Panc1 (cell line): ENCODE measurements at regions not wholly inside any gene's neighbourhood (a gene's known extent, or its start where the extent isn't known, plus 50 kb on each side); places are given as distances from the start of the nearest gene placed in this dataset.

Source experiments
- ATAC-seq: fragments of 200-7000 bp; cut with Tn5 transposase; 2 replicates; pipeline ENCODE4 v1.9.1; 2020; ENCODE audit warnings: mild to moderate bottlenecking, moderate library complexity
- BruUV-seq: library from RNA; stranded (reverse); fragments of 400-500 nt; replicated peaks from 2 replicates; lab custom pipeline; 2021; lab: Mats Ljungman, UMichigan
- CTCF ChIA-PET: fragments of 300-600 bp; sonication (Branson Sonifier 250); formaldehyde crosslinking; loops from one replicate; lab custom pipeline; 2022; ENCODE audit warnings: antibody characterized with exemption; lab: Charles Lee
- POLR2A ChIA-PET: fragments of 300-600 bp; sonication (Branson Sonifier 250); formaldehyde crosslinking; loops from one replicate; lab custom pipeline; 2022; ENCODE audit warnings: antibody characterized with exemption; lab: Charles Lee
- DNase-seq: peaks from one replicate; pipeline ENCODE4 v3.0.0-alpha.2; 2010; ENCODE audit warnings: low read depth, low spot score
- H3K27ac ChIP-seq: 2 replicates; pipeline ENCODE4 v1.5.1; 2011; ENCODE audit warnings: mild to moderate bottlenecking, low read length, inconsistent platforms
- H3K27me3 ChIP-seq: fragments of 200-500 bp; sonication (Bioruptor generic); 2 replicates; pipeline ENCODE4 v1.6.0; 2014; ENCODE audit warnings: low read length, inconsistent platforms; ENCODE audit not compliant: control insufficient read depth, insufficient read depth
- H3K36me3 ChIP-seq: fragments of 200-500 bp; sonication (Bioruptor generic); 2 replicates; pipeline ENCODE4 v1.5.1; 2014; ENCODE audit warnings: inconsistent platforms, mild to moderate bottlenecking, low read length, moderate library complexity; ENCODE audit not compliant: control insufficient read depth, insufficient read depth
- H3K4me1 ChIP-seq: 2 replicates; pipeline ENCODE4 v1.5.1; 2011; ENCODE audit warnings: inconsistent platforms, mild to moderate bottlenecking, low read length, moderate library complexity; ENCODE audit not compliant: control insufficient read depth, insufficient read depth
- H3K4me3 ChIP-seq, 2 experiments: 2 replicates each; pipeline ENCODE4 v1.5.1; 2011 to 2012; ENCODE audit warnings: low read depth in 2 of 2, low read length in 2 of 2, mild to moderate bottlenecking in 2 of 2, inconsistent platforms in 1 of 2, moderate library complexity in 1 of 2
- H3K9me3 ChIP-seq: fragments of 200-500 bp; sonication (Bioruptor generic); 2 replicates; pipeline ENCODE4 v1.5.1; 2014; ENCODE audit warnings: low read depth, mild to moderate bottlenecking, inconsistent platforms, low read length, moderate library complexity; ENCODE audit not compliant: control insufficient read depth, insufficient read depth
- POLR2AphosphoS5 ChIP-seq: IDR thresholded peaks from 2 replicates; pipeline ENCODE4 v1.6.1; 2012; ENCODE audit warnings: mild to moderate bottlenecking, low read depth, low read length, moderate library complexity
- SIN3A ChIP-seq: IDR thresholded peaks from 2 replicates; pipeline ENCODE4 v1.6.1; 2012; ENCODE audit warnings: low read depth, mild to moderate bottlenecking, low read length, moderate library complexity, borderline replicate concordance; ENCODE audit not compliant: insufficient read depth
- TCF7L2 ChIP-seq: IDR thresholded peaks from 2 replicates; pipeline ENCODE4 v1.6.1; 2011; ENCODE audit warnings: mild to moderate bottlenecking, low read depth, low read length, inconsistent platforms
- in situ Hi-C: cut with HindIII; loops from 2 replicates; pipeline ENCODE4 v1.10.0; 2016; ENCODE audit warnings: low sequenced_read_pairs, low pct_unique_long_range_greater_than_20kb
- intact Hi-C: fragments of 100-400 bp; cut with micrococcal nuclease; formaldehyde crosslinking; loops from one replicate; pipeline ENCODE4 v1.10.0; 2022; ENCODE audit not compliant: unreplicated experiment
- TF ChIP-seq, protein P1 (sequence below): fragments of 450-650 bp; IDR thresholded peaks from 2 replicates; pipeline ENCODE4 v1.5.1; 2017; ENCODE audit warnings: mild to moderate bottlenecking
- TF ChIP-seq, protein P2 (sequence below), 2 experiments: IDR thresholded peaks; 2 replicates each; pipeline ENCODE4 v1.6.1; 2011 to 2012; ENCODE audit warnings: low read depth in 2 of 2, control low read depth in 1 of 2, low read length in 1 of 2, mild to moderate bottlenecking in 1 of 2, moderate library complexity in 1 of 2; ENCODE audit not compliant: insufficient read depth in 1 of 2

DNA sequence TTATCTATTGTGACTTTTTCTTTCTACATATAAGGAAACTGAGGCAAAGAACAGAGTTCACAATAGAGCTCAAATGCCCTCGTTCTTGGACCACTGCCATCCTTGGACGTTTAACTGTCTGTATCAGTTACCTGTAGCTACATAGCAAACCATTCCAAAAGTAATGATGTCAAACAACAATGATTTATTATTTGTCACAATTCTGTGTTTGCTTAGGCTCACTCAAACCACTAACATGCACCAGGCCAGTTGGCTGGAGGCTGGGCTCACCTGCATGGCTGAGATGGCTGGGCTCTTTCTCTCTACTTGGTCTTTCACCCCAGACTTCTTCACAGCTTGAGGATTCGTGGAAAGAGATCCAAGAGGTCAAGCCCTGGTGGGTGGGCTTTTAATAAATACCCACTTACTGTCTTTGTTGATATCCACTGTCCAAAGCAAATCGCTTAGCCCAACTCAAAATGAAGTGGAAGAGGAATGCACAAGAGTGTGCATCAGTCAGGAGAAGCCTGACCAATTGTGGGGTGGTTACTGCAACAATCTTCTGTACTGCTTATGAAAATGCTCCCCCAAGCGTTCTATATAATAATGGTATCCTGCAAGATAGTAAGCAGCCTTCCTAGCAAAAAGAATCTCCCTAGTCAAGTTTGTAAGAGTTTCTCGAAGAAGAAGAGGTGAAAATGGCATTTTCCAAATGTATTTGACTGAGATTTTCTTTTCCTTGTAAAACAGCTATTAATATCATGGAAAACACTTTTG is 163.5 kb upstream of the NT5C1B start:
- no peak for DNase-seq
- Histone ChIP-seq H3K9me3 (no peaks in the 10 kb centered on the region), H3K4me3 (no peak overlapping the region), H3K4me1 (0 out of 2 replicates have a peak, but pooled peaks cover 9% of the 10 kb centered on the region), H3K27ac (no peak overlapping the region), H3K27me3 (no peaks in the 10 kb centered on the region), H3K36me3 (no peaks in the 10 kb centered on the region)
- CTCF ChIA-PET, result interaction anchor here (0.7 kb wide), 1 partner anchor 43 kb away, joined by 9 read pairs; no protein-coding TSS in a partner anchor
- peak; percentile 34; the same call in 1 of the 2 replicates for ATAC-seq
- intact Hi-C loops (loop anchor here (5.0 kb wide), 1 partner anchor 231 kb away; no protein-coding TSS in a partner anchor), in situ Hi-C loops (no loop called here)
- no peak for TF ChIP-seq TCF7L2
- TF ChIP-seq POLR2AphosphoS5, result no peak
- TF ChIP-seq SIN3A, result no peak
- TF ChIP-seq, protein P1, sequence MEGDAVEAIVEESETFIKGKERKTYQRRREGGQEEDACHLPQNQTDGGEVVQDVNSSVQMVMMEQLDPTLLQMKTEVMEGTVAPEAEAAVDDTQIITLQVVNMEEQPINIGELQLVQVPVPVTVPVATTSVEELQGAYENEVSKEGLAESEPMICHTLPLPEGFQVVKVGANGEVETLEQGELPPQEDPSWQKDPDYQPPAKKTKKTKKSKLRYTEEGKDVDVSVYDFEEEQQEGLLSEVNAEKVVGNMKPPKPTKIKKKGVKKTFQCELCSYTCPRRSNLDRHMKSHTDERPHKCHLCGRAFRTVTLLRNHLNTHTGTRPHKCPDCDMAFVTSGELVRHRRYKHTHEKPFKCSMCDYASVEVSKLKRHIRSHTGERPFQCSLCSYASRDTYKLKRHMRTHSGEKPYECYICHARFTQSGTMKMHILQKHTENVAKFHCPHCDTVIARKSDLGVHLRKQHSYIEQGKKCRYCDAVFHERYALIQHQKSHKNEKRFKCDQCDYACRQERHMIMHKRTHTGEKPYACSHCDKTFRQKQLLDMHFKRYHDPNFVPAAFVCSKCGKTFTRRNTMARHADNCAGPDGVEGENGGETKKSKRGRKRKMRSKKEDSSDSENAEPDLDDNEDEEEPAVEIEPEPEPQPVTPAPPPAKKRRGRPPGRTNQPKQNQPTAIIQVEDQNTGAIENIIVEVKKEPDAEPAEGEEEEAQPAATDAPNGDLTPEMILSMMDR, result peak; percentile 25; the same call in 1 of the 2 replicates
- TF ChIP-seq, protein P2, sequence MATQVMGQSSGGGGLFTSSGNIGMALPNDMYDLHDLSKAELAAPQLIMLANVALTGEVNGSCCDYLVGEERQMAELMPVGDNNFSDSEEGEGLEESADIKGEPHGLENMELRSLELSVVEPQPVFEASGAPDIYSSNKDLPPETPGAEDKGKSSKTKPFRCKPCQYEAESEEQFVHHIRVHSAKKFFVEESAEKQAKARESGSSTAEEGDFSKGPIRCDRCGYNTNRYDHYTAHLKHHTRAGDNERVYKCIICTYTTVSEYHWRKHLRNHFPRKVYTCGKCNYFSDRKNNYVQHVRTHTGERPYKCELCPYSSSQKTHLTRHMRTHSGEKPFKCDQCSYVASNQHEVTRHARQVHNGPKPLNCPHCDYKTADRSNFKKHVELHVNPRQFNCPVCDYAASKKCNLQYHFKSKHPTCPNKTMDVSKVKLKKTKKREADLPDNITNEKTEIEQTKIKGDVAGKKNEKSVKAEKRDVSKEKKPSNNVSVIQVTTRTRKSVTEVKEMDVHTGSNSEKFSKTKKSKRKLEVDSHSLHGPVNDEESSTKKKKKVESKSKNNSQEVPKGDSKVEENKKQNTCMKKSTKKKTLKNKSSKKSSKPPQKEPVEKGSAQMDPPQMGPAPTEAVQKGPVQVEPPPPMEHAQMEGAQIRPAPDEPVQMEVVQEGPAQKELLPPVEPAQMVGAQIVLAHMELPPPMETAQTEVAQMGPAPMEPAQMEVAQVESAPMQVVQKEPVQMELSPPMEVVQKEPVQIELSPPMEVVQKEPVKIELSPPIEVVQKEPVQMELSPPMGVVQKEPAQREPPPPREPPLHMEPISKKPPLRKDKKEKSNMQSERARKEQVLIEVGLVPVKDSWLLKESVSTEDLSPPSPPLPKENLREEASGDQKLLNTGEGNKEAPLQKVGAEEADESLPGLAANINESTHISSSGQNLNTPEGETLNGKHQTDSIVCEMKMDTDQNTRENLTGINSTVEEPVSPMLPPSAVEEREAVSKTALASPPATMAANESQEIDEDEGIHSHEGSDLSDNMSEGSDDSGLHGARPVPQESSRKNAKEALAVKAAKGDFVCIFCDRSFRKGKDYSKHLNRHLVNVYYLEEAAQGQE (IDR thresholded peaks at IDR 0.05; ENCODE audit: insufficient read depth in 1 of 2, low read depth in 2 of 2, low read length in 1 of 2), result no peak
- POLR2A ChIA-PET, result no interaction called here
- BruUV-seq, result no TSS peak

DNA sequence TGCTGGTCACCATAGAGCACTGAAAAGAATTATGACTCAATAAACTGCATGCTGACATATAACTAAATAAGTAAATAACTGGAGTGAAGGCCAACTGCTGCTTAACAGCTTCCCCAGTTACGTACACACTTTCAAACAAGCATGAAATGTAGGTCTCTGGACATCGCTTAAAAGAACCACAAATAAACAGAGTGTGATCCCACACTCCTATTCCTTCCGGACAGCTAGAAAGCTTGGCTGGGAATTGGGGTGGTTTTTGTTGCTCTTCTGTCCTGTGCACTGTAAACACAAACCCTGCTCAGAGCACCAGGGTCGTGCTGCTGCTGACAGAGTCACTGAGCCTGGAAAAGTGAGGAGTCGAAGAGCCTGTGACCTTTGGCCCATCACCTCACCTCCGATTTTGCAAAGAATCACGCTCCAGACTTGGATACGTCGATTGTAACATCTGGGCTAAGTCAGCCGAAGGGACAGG is 162.7 kb upstream of the NT5C1B start:
- 0 out of 2 replicates have a peak, but pooled peaks cover 9% of the 10 kb centered on the region for H3K4me1 ChIP-seq
- no peak overlapping the region for H3K4me3 ChIP-seq
- H3K27me3 ChIP-seq, result no peaks in the 10 kb centered on the region
- DNase-seq, result no peak
- H3K27ac ChIP-seq, result no peak overlapping the region
- H3K9me3 ChIP-seq, result no peaks in the 10 kb centered on the region
- in situ Hi-C loops, result no loop called here
- TF ChIP-seq TCF7L2, result no peak
- no peak for TF ChIP-seq POLR2AphosphoS5
- TF ChIP-seq SIN3A, result no peak
- TF ChIP-seq, protein P1, result no peak
- TF ChIP-seq, protein P2 (IDR thresholded peaks at IDR 0.05; ENCODE audit: insufficient read depth in 1 of 2, low read depth in 2 of 2, low read length in 1 of 2), result no peak
- BruUV-seq, result no TSS peak
- no peaks in the 10 kb centered on the region for H3K36me3 ChIP-seq
- intact Hi-C loops, result loop anchor here (5.0 kb wide), 1 partner anchor 230 kb away; no protein-coding TSS in a partner anchor
- ChIA-PET CTCF (no interaction called here), POLR2A (no interaction called here)
- ATAC-seq, result peak; percentile 60; the same call in 1 of the 2 replicates
